GM10266 (cell line): ENCODE measurements at regions not wholly inside any gene's neighbourhood (a gene's known extent, or its start where the extent isn't known, plus 50 kb on each side); places are given as distances from the start of the nearest gene placed in this dataset.
"Not testable (repeated sequence)": the region's sequence is repeated elsewhere in the genome, so short reads cannot be mapped to it uniquely, and the experiment has no call there.

Experiments
- DNase-seq: peaks from one replicate; pipeline ENCODE4 v3.0.0; 2012; ENCODE audit errors: extremely low spot score
- CTCF ChIP-seq: IDR thresholded peaks from 2 replicates; pipeline ENCODE4 v1.5.1; 2012; ENCODE audit warnings: mild to moderate bottlenecking, low read depth; ENCODE audit not compliant: control insufficient read depth, insufficient read depth; ENCODE audit errors: missing control alignments

DNA sequence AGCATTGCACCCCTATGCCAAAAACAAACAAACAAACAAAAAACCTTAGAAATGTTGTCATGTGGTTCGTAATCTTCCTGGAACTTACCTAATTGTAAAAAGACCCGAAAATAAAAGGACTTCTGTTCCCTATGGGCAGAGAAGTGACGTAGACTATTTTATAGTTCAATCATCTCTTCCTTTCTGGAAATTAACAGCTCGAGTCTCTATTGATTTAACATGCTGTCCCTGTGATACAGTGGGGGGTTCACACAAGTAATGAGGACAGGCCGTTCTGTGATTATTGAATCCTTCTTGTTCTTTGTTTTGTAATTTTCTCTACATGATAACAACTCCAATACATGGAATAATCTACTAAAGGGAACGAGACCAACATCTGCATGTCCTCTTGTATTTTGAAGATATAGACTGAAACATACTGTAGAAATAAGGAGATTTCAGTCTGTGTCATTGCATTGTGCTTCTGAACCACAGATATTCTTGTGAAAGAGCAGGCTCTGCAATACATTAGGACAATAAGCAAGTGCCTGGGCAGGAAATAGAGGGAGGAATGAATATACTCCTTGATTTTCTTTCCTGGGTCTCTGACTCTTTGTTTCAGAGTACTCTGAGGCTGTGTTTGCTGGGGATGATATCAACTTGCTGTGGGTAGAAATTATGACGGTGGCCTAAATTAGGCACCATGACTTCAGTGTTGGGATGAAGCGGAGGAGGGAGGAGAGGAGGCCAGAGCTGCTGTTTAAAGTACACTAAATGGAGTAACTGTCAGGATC, 65.7 kb upstream of the PPM1B start:
- no peak for DNase-seq
- no peak for TF ChIP-seq CTCF

DNA sequence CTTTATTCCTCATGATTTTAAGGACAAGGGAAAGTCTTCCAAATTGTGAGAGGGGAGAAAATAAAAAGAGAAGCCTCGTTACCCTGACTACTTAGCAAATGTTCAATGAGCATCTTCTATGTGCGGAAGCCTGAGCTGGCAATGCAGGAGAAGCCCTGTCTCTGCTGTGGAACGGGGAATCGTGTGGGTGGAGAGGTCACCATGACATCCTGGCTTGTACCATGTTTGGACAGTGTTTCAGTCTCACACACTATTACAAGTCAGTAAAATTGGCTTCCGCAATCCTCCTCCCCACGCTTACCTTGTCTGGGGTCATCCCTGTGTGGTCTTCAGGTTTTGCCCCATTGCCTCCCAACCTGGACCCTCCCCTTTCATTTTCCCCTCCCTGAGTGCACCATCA, 65.0 kb upstream of the PPM1B start:
- DNase-seq = no peak

DNA sequence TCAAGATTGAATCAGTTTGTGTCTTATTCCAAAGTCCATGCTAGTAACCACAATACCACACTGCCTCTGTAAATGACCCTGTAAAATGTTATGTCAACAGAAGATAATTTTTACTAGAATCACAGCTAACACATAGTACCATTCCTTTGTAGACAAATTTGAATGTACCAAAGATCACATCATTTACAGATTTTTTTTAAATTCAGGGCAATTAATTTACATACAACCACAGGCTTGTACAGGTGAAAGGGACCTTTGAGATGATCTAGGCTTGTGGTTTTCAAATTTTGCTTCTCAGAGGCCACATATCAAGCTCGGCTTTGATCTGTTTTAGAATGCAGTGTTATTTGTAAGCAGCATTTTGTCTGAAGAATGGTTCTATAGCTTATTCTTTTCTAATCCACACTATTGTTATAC, 63.8 kb upstream of the PPM1B start:
- DNase-seq = no peak
- TF ChIP-seq CTCF = no peak

More for the DNA sequence above, 65.0 kb upstream of the PPM1B start:
- no peak for TF ChIP-seq CTCF

GRCh38 chr2:44106509-44106908, 62.2 kb upstream of the PPM1B start:
- DNase-seq = not testable (repeated sequence)

- no peak for TF ChIP-seq CTCF
- DNase-seq = no peak
Measured at GRCh38 chr2:44107086-44107740, 61.5 kb upstream of the PPM1B start.

GRCh38 chr2:44107974-44108373, 60.7 kb upstream of the PPM1B start:
- TF ChIP-seq CTCF = no peak
- no peak for DNase-seq

GRCh38 chr2:44109166-44109565, 59.5 kb upstream of the PPM1B start:
- DNase-seq = no peak
- TF ChIP-seq CTCF = no peak
